AG08395 (cell line): ENCODE measurements at regions not wholly inside any gene's neighbourhood (a gene's known extent, or its start where the extent isn't known, plus 50 kb on each side); places are given as distances from the start of the nearest gene placed in this dataset.

ENCODE experiments used
- DNase-seq: peaks from one replicate; pipeline ENCODE4 v3.0.0; 2012; ENCODE audit warnings: mixed read lengths, low spot score

- no peak for DNase-seq
Measured at GRCh38 chr11:36726420-36726819, 128.4 kb upstream of the RAG2 start.

GRCh38 chr11:36724742-36725385 lies 126.8 kb upstream of the RAG2 start:
- no peak for DNase-seq

- DNase-seq: no peak
Measured at GRCh38 chr11:36722421-36722820, 124.4 kb upstream of the RAG2 start.

GRCh38 chr11:36719358-36720107 lies 121.5 kb upstream of the RAG2 start:
- no peak for DNase-seq

- DNase-seq: no peak
Measured at GRCh38 chr11:36718451-36718850, 120.4 kb upstream of the RAG2 start.

GRCh38 chr11:36713715-36714114 lies 115.7 kb upstream of the RAG2 start:
- no peak for DNase-seq

GRCh38 chr11:36711104-36711825 lies 113.2 kb upstream of the RAG2 start:
- no peak for DNase-seq
